ENCODE measurements at regions not wholly inside any gene's neighbourhood (a gene's known extent, or its start where the extent isn't known, plus 50 kb on each side); places are given as distances from the start of the nearest gene placed in this dataset.

DNA sequence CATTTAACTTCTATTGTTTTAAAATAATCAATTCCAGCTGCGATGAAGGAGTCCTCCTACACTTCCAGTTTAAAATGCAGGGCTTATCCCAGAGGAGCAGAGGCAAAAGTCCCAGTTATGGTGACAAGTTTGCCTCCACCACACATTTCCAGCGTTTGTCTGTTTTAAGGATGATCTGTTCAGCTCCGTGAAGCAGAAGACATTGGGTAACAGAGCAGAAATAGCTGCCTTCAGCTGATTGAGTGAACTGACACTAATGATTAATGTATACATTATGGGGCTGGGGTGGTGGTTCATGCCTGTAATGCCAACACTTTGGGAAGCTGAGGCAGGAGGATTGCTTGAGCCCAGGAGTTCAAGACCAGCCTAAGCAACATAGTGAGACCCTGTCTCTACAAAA lies 127.6 kb downstream of the HSD17B3 start:
- H3K36me3 ChIP-seq (ENCODE audit: insufficient read depth, low read length): no peaks in the 10 kb centered on the region
- H3K27ac ChIP-seq (ENCODE audit: low read length): no peak overlapping the region
- no peak overlapping the region for H3K4me2 ChIP-seq (ENCODE audit: insufficient read depth, low read length)
- TF ChIP-seq, protein P1, sequence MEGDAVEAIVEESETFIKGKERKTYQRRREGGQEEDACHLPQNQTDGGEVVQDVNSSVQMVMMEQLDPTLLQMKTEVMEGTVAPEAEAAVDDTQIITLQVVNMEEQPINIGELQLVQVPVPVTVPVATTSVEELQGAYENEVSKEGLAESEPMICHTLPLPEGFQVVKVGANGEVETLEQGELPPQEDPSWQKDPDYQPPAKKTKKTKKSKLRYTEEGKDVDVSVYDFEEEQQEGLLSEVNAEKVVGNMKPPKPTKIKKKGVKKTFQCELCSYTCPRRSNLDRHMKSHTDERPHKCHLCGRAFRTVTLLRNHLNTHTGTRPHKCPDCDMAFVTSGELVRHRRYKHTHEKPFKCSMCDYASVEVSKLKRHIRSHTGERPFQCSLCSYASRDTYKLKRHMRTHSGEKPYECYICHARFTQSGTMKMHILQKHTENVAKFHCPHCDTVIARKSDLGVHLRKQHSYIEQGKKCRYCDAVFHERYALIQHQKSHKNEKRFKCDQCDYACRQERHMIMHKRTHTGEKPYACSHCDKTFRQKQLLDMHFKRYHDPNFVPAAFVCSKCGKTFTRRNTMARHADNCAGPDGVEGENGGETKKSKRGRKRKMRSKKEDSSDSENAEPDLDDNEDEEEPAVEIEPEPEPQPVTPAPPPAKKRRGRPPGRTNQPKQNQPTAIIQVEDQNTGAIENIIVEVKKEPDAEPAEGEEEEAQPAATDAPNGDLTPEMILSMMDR (IDR thresholded peaks at IDR 0.05; ENCODE audit: borderline replicate concordance, extremely low read depth, low read length, poor library complexity, severe bottlenecking): no peak
- no peak for TF ChIP-seq EZH2 (IDR thresholded peaks at IDR 0.05; ENCODE audit: borderline replicate concordance, low read depth, low read length, severe bottlenecking)
- H3K9ac ChIP-seq (ENCODE audit: low read depth, low read length): no peak overlapping the region
- no peak for ATAC-seq (ENCODE audit: insufficient read depth, low read depth)
- H2AFZ ChIP-seq (ENCODE audit: low read depth, low read length): no peak overlapping the region
- H3K27me3 ChIP-seq (ENCODE audit: insufficient read depth, low read length, poor library complexity): peaks cover 20% of the 10 kb centered on the region
- no peaks in the 10 kb centered on the region for H4K20me1 ChIP-seq (ENCODE audit: insufficient read depth, low read length)
- H3K4me3 ChIP-seq (ENCODE audit: low read depth in 1 of 2, low read length in 2 of 2): no peak overlapping the region
- H3K79me2 ChIP-seq (ENCODE audit: insufficient read depth, low read length): no peaks in the 10 kb centered on the region
- DNase-seq: no peak
- H3K4me1 ChIP-seq (ENCODE audit: insufficient read depth, low read length): no peaks in the 10 kb centered on the region
- no peaks in the 10 kb centered on the region for H3K9me3 ChIP-seq (ENCODE audit: insufficient read depth, low read length, severe bottlenecking)

- Histone ChIP-seq H3K9ac (ENCODE audit: low read depth, low read length) (no peak overlapping the region), H4K20me1 (ENCODE audit: insufficient read depth, low read length) (no peaks in the 10 kb centered on the region), H3K9me3 (ENCODE audit: insufficient read depth, low read length, severe bottlenecking) (no peaks in the 10 kb centered on the region), H3K4me3 (ENCODE audit: low read depth in 1 of 2, low read length in 2 of 2) (no peak overlapping the region), H3K36me3 (ENCODE audit: insufficient read depth, low read length) (no peaks in the 10 kb centered on the region), H3K27me3 (ENCODE audit: insufficient read depth, low read length, poor library complexity) (peaks cover 20% of the 10 kb centered on the region), H2AFZ (ENCODE audit: low read depth, low read length) (no peak overlapping the region), H3K79me2 (ENCODE audit: insufficient read depth, low read length) (no peaks in the 10 kb centered on the region), H3K27ac (ENCODE audit: low read length) (no peak overlapping the region), H3K4me2 (ENCODE audit: insufficient read depth, low read length) (no peak overlapping the region), H3K4me1 (ENCODE audit: insufficient read depth, low read length) (no peaks in the 10 kb centered on the region)
- DNase-seq (no peak), ATAC-seq (ENCODE audit: insufficient read depth, low read depth) (no peak)
- TF ChIP-seq, protein P1 (IDR thresholded peaks at IDR 0.05; ENCODE audit: borderline replicate concordance, extremely low read depth, low read length, poor library complexity, severe bottlenecking): no peak
- TF ChIP-seq EZH2 (IDR thresholded peaks at IDR 0.05; ENCODE audit: borderline replicate concordance, low read depth, low read length, severe bottlenecking): no peak
Measured at GRCh38 chr9:96173640-96174039, 128.3 kb downstream of the HSD17B3 start.

DNA sequence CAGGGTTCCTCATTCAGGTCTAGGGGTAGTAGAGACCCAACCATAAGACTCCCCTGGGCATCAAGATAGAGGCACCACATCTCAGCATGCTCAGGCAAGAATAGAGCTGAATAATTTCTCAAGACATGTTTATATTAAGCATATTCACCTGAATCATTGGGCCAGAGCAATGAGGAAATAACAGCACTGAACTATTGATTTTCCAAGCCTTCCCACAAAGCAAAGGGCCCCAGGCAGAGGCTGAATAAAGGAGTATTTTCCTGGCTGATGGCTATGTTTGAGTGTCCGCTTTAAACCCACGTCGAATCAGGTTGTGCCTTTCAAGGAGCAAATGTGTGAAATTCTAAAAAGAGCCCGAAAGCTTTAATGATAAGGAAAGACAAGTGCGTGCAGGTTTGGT lies 129.2 kb downstream of the HSD17B3 start:
- no peak overlapping the region for H3K9ac ChIP-seq (ENCODE audit: low read depth, low read length)
- H2AFZ ChIP-seq (ENCODE audit: low read depth, low read length): no peak overlapping the region
- no peaks in the 10 kb centered on the region for H3K79me2 ChIP-seq (ENCODE audit: insufficient read depth, low read length)
- H3K4me1 ChIP-seq (ENCODE audit: insufficient read depth, low read length): no peaks in the 10 kb centered on the region
- H3K27me3 ChIP-seq (ENCODE audit: insufficient read depth, low read length, poor library complexity): peaks cover 20% of the 10 kb centered on the region
- no peaks in the 10 kb centered on the region for H4K20me1 ChIP-seq (ENCODE audit: insufficient read depth, low read length)
- H3K27ac ChIP-seq (ENCODE audit: low read length): no peak overlapping the region
- DNase-seq (no peak), ATAC-seq (ENCODE audit: insufficient read depth, low read depth) (no peak)
- H3K4me2 ChIP-seq (ENCODE audit: insufficient read depth, low read length): no peak overlapping the region
- H3K9me3 ChIP-seq (ENCODE audit: insufficient read depth, low read length, severe bottlenecking): no peaks in the 10 kb centered on the region
- no peaks in the 10 kb centered on the region for H3K36me3 ChIP-seq (ENCODE audit: insufficient read depth, low read length)
- no peak for TF ChIP-seq EZH2 (IDR thresholded peaks at IDR 0.05; ENCODE audit: borderline replicate concordance, low read depth, low read length, severe bottlenecking)
- TF ChIP-seq, protein P1 (IDR thresholded peaks at IDR 0.05; ENCODE audit: borderline replicate concordance, extremely low read depth, low read length, poor library complexity, severe bottlenecking): no peak
- H3K4me3 ChIP-seq (ENCODE audit: low read depth in 1 of 2, low read length in 2 of 2): no peak overlapping the region

GRCh38 chr9:96171728-96172127 lies 130.2 kb downstream of the HSD17B3 start:
- H2AFZ ChIP-seq (ENCODE audit: low read depth, low read length): no peak overlapping the region
- H3K27me3 ChIP-seq (ENCODE audit: insufficient read depth, low read length, poor library complexity): peaks cover 14% of the 10 kb centered on the region
- ATAC-seq (ENCODE audit: insufficient read depth, low read depth) (no peak), DNase-seq (no peak)
- H3K9me3 ChIP-seq (ENCODE audit: insufficient read depth, low read length, severe bottlenecking): no peaks in the 10 kb centered on the region
- H3K4me1 ChIP-seq (ENCODE audit: insufficient read depth, low read length): no peaks in the 10 kb centered on the region
- H3K27ac ChIP-seq (ENCODE audit: low read length): no peak overlapping the region
- H3K4me2 ChIP-seq (ENCODE audit: insufficient read depth, low read length): no peak overlapping the region
- no peaks in the 10 kb centered on the region for H4K20me1 ChIP-seq (ENCODE audit: insufficient read depth, low read length)
- H3K9ac ChIP-seq (ENCODE audit: low read depth, low read length): no peak overlapping the region
- no peaks in the 10 kb centered on the region for H3K36me3 ChIP-seq (ENCODE audit: insufficient read depth, low read length)
- H3K4me3 ChIP-seq (ENCODE audit: low read depth in 1 of 2, low read length in 2 of 2): no peak overlapping the region
- TF ChIP-seq, protein P1 (IDR thresholded peaks at IDR 0.05; ENCODE audit: borderline replicate concordance, extremely low read depth, low read length, poor library complexity, severe bottlenecking): no peak
- TF ChIP-seq EZH2 (IDR thresholded peaks at IDR 0.05; ENCODE audit: borderline replicate concordance, low read depth, low read length, severe bottlenecking): no peak
- H3K79me2 ChIP-seq (ENCODE audit: insufficient read depth, low read length): no peaks in the 10 kb centered on the region

All from DND-41 (cell line).